Daoy (cell line): ENCODE measurements at regions not wholly inside any gene's neighbourhood (a gene's known extent, or its start where the extent isn't known, plus 50 kb on each side); places are given as distances from the start of the nearest gene placed in this dataset.

Experiments used
- DNase-seq: peaks from one replicate; pipeline ENCODE4 v3.0.0-alpha.2; 2015; ENCODE audit warnings: low read depth

DNA sequence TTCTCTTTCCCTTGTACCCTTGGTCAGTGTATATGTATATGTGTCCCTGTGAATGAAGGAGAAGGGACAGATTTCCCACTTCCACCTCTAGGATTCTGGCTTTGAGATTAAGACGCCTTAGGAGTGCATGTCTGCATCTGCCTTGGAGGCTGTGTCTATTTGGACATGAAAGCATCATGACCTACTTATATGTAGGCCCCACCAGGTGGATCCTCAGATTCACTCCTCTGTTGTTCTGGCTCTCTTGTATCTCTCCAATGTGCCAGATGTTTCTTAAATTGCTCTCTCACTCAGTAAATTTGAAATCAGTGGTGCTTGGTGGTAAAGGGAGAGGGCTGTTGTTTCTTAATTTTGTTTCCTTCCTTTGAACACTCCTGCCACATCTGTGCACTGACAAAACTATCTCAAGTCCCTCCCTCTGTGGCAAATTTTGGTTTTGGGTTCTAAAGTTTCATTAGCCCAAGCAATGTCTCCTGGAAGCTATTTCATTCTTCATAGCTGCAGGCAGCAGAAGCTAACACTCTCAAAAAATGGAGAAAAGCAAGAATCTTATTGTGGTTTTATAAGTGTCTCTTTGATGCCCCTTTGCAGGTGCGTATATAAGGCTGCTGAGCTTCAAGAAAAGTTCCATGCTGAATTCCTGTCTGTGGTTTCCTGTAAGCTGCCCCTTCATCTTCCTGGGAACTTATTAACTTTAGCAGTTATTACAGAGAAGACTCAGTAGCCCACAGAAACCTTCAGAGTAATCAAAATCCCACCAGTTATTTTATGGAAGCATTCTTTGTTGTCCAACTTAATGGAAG, 179.7 kb upstream of the SETBP1 start:
- DNase-seq = no peak

GRCh38 chr18:44502221-44502620, 178.5 kb upstream of the SETBP1 start:
- DNase-seq = no peak

GRCh38 chr18:44502790-44503189, 177.9 kb upstream of the SETBP1 start:
- no peak for DNase-seq

- DNase-seq = no peak
Measured at GRCh38 chr18:44503854-44504253, 176.8 kb upstream of the SETBP1 start.

GRCh38 chr18:44507729-44508325, 172.9 kb upstream of the SETBP1 start:
- DNase-seq = no peak

- DNase-seq = no peak
Measured at GRCh38 chr18:44508474-44508873, 172.2 kb upstream of the SETBP1 start.

DNA sequence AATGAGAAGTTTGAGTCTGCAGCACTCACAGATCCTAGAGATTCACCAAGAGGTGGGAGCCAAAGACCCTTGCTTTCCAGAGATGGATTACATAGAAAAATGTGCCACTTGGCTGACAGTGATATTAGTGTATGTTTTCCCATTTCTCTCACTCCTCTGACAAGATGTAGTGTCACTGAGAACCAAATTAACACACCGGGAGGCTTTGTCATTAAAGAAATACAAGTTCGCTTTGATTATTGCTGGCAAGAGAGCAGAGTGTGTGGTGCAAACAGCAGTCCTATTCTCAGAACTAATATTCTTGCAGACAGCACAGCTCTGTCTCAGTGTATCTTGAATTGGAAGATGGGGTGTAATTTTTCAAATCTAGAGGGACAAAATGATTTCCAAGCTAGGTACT, 171.6 kb upstream of the SETBP1 start:
- DNase-seq = no peak

DNA sequence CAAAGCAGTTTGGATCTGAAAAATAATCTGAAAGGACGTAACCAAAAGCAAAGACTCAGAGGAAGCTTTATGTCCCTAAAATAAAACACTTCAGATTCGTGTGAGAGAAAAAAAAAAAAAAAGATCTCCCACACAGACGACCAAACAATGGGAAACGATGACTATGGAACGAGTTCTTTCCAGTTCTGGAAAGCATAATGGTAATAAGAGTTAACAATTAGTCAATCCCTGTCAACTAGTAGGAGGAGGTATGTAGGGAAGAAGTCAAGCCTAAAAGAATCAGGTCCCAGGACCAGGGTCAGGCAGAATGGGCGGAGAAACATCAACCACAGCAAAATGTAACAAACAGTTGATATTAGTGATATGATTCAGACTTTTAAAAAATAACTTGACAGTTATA, 170.3 kb upstream of the SETBP1 start:
- no peak for DNase-seq

DNA sequence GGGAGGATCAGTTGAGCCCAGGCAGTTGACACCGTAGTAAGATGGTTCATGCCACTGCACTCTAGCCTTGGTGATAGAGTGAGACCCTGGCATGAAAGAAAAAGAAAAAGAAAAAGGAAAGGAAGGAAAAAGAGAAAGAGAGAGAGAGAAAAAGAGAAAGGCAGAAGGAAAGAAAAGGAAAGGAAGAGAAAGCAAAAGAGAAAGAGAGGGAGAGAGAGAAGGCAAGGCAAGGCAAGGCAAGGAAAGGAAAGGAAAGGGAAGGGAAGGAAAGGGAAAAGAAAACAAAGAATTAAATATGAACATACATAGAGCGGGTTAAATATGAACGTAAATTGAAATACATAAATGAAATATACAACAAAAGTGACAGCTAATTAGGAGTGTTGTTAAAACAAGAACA, 167.5 kb upstream of the SETBP1 start:
- no peak for DNase-seq

GRCh38 chr18:44514106-44514505, 166.6 kb upstream of the SETBP1 start:
- DNase-seq = no peak

DNA sequence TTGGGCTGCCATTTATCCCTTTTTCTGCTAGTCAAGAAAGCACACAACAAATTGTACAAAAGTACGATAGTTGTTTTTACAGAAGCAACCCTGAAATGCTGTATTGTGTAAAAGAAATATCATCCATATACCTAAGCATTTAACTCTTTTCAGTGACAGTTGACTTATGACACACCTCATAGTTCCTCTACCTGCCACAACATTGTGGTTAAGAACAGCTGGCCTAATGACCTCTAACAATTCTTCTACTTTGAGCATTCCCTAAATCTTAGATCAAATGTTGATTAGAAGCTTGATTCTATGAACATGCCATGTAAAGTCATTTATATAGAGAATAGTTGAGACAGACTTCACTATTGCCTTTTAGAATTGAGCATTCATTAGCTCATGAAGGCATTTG, 165.9 kb upstream of the SETBP1 start:
- no peak for DNase-seq

DNA sequence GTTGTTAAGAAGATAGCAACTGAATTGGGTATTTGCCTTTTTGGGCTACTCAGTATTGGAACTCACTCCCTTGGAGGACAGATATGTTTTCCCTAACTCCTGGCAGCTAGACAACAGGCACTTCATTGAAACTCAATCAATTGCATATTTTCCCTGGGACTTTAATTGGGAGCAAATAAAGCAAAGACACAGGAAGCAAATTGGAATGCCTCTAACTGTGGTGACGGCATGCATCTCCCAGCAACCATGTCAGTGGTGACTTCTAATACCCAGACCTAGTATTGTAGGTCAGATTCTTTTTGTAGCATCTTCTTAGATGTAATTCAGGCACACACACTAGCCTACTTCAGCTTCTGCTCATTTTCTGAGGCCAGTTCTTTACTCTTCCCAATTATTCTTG, 164.2 kb upstream of the SETBP1 start:
- no peak for DNase-seq

DNA sequence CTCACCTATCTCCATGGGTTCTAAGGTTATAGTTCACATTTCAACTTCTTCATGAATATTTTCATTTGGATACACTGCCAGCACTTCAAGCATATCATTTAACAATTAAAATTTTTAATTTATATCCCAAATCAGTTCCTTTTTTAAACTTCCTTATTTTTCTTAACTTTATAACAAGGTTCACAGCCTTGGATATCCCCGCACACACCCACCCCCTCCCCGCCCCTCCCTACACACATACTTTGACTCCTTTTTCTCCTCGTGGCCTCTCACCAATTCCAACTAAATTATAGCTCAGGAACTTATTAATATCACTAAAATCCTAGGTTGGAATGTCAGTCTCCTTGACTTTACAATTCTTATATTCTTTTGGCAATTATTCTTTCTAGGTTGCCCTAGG, 163.6 kb upstream of the SETBP1 start:
- no peak for DNase-seq

GRCh38 chr18:44518091-44518615, 162.5 kb upstream of the SETBP1 start:
- DNase-seq = no peak

DNA sequence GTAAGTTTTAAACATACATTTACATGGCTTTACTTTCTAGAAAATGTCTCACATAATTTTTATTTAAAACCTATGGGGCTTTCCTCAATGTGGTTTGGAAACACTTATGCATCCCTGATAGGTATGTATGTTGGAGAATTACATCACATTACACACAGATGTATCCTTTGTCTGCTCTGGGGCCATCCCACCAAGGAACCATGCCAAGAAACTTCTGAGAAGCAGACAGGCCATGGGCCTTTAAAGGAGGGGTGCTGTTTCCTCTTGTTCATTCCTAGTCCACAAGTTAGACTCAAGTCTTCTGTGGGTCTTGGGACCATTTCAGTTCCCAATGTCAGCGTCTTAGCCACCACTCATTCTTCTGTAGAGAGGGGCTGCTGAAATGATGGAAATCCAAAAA, 162.0 kb upstream of the SETBP1 start:
- DNase-seq = no peak

GRCh38 chr18:44520981-44521667, 159.6 kb upstream of the SETBP1 start:
- DNase-seq = no peak

GRCh38 chr18:44521668-44522022, 159.0 kb upstream of the SETBP1 start:
- no peak for DNase-seq

DNA sequence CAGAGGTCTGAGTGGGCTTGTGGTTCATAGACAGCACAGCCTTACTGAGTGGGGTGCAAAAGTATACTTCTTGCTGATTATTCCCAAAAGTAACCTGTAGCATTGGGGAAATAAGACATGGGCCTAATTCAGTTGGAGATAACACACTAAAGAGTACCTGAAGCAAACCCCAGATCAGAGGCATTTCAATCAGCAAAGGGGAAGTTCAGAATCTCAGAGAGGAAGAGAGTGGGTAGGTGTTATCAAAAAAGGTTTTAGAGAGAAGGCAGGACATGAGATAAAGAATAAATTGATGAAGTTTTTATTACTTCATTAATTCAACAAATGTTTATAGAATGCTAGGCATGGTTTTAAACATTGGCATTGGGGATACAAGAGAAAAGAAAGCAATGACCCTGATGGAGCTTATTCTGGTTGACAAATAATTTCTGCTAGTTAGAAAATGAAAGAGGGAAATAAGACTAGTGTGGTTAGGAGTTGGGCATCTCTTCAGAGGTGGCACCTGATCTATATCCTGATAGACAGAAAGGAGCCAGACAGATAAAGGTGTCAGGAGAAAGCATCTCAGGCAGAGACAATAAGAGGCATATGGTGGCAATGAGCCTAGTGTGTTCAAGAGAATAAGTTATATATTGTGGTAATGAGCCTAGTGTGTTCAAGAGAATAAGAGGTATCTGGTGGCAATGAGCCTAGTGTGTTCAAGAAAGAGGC, 153.8 kb upstream of the SETBP1 start:
- no peak for DNase-seq

- no peak for DNase-seq
Measured at GRCh38 chr18:44533071-44533470, 147.6 kb upstream of the SETBP1 start.

- DNase-seq = peak; percentile 32
Measured at GRCh38 chr18:44536046-44536445, 144.6 kb upstream of the SETBP1 start.

DNA sequence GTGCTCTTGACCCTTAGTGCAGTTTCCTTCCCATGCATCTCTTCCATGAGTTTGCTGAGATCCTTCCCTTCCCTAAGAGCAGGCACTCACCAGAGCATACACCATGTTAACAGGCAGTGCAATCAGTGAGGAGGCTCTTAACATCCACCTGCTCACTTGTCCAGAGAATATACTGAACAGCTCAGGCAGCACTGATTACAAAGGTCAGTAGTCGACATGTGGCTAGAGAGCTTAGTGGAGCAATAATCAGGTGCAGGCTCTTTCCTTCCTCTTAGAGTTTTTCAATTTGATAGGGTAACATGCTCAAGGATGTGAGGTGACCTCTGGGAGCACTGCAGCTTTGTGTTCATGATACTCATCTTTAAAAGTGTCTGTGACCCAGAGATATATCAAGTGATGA, 144.1 kb upstream of the SETBP1 start:
- no peak for DNase-seq

GRCh38 chr18:44537526-44537925, 143.2 kb upstream of the SETBP1 start:
- DNase-seq = peak; percentile 86
